WERI-Rb-1 (cell line): ENCODE measurements at regions not wholly inside any gene's neighbourhood (a gene's known extent, or its start where the extent isn't known, plus 50 kb on each side); places are given as distances from the start of the nearest gene placed in this dataset.

Experiments used
- DNase-seq: peaks from one replicate; pipeline ENCODE4 v3.0.0-alpha.2; 2020
- H3K27ac ChIP-seq: fragments of 250-450 bp; sonication (Bioruptor Pico); 2 replicates; pipeline ENCODE4 v1.5.1; 2020; ENCODE audit warnings: mild to moderate bottlenecking, moderate library complexity
- H3K27me3 ChIP-seq: fragments of 250-450 bp; sonication (Bioruptor Pico); 2 replicates; pipeline ENCODE4 v1.5.1; 2021; ENCODE audit warnings: mild to moderate bottlenecking, low read depth, moderate library complexity; ENCODE audit not compliant: insufficient read depth, severe bottlenecking
- H3K36me3 ChIP-seq: fragments of 250-450 bp; sonication (Bioruptor Pico); 2 replicates; pipeline ENCODE4 v1.5.1; 2020; ENCODE audit warnings: mild to moderate bottlenecking, moderate library complexity
- H3K4me3 ChIP-seq: 2 replicates; pipeline ENCODE4 v1.5.1; 2011; ENCODE audit warnings: low read depth, mild to moderate bottlenecking, control low read depth, low read length
- H3K9me3 ChIP-seq: fragments of 250-450 bp; sonication (Bioruptor Pico); 2 replicates; pipeline ENCODE4 v1.5.1; 2021; ENCODE audit warnings: mild to moderate bottlenecking, moderate library complexity; ENCODE audit not compliant: severe bottlenecking
- CTCF ChIP-seq: IDR thresholded peaks from 2 replicates; pipeline ENCODE4 v1.5.1; 2011; ENCODE audit warnings: low read depth, mild to moderate bottlenecking, control low read depth, inconsistent platforms, low read length

GRCh38 chr3:145518639-145519038, 642.3 kb downstream of the PLOD2 start:
- no peak for DNase-seq
- no peak for TF ChIP-seq CTCF
- Histone ChIP-seq H3K36me3 (no peaks in the 10 kb centered on the region), H3K9me3 (no peaks in the 10 kb centered on the region), H3K27ac (no peak overlapping the region), H3K4me3 (no peak overlapping the region), H3K27me3 (no peaks in the 10 kb centered on the region)

GRCh38 chr3:145519398-145520047, 641.5 kb downstream of the PLOD2 start:
- no peak overlapping the region for H3K27ac ChIP-seq
- no peaks in the 10 kb centered on the region for H3K36me3 ChIP-seq
- no peak overlapping the region for H3K4me3 ChIP-seq
- TF ChIP-seq CTCF = no peak
- H3K9me3 ChIP-seq = no peaks in the 10 kb centered on the region
- no peak for DNase-seq
- H3K27me3 ChIP-seq = no peaks in the 10 kb centered on the region

GRCh38 chr3:145522179-145522578, 638.8 kb downstream of the PLOD2 start:
- no peak overlapping the region for H3K4me3 ChIP-seq
- TF ChIP-seq CTCF = no peak
- H3K9me3 ChIP-seq = no peaks in the 10 kb centered on the region
- no peak overlapping the region for H3K27ac ChIP-seq
- no peaks in the 10 kb centered on the region for H3K27me3 ChIP-seq
- no peak for DNase-seq
- H3K36me3 ChIP-seq = no peaks in the 10 kb centered on the region

GRCh38 chr3:145522893-145523651, 637.9 kb downstream of the PLOD2 start:
- Histone ChIP-seq H3K4me3 (no peak overlapping the region), H3K9me3 (no peaks in the 10 kb centered on the region), H3K36me3 (no peaks in the 10 kb centered on the region), H3K27me3 (no peaks in the 10 kb centered on the region), H3K27ac (no peak overlapping the region)
- no peak for DNase-seq
- TF ChIP-seq CTCF = no peak

- no peak for TF ChIP-seq CTCF
- no peak for DNase-seq
Measured at GRCh38 chr3:145531548-145531947, 629.4 kb downstream of the PLOD2 start.

GRCh38 chr3:145533696-145534095, 627.3 kb downstream of the PLOD2 start:
- DNase-seq = no peak
- no peak for TF ChIP-seq CTCF
- H3K9me3 ChIP-seq = no peaks in the 10 kb centered on the region

More at GRCh38 chr3:145531548-145531947, 629.4 kb downstream of the PLOD2 start:
- Histone ChIP-seq H3K9me3 (no peaks in the 10 kb centered on the region), H3K36me3 (no peaks in the 10 kb centered on the region), H3K4me3 (no peak overlapping the region), H3K27me3 (no peaks in the 10 kb centered on the region), H3K27ac (no peak overlapping the region)

More at GRCh38 chr3:145533696-145534095, 627.3 kb downstream of the PLOD2 start:
- Histone ChIP-seq H3K36me3 (no peaks in the 10 kb centered on the region), H3K27me3 (no peaks in the 10 kb centered on the region), H3K27ac (no peak overlapping the region), H3K4me3 (no peak overlapping the region)
